Stimulated activated naive B cell treated with anti-CD40 and anti-IgM and Interleukin-4, amounts not matched to agents 10 μg/mL and 1 μg/mL and 100 μg/mL, for 72 hours (primary cell): ENCODE measurements at regions not wholly inside any gene's neighbourhood (a gene's known extent, or its start where the extent isn't known, plus 50 kb on each side); places are given as distances from the start of the nearest gene placed in this dataset.

Experiments used
- ATAC-seq, 2 donors: fragments of 150-1000 bp; cut with Tn5 transposase; replicated peaks; 2 replicates each; pipeline ENCODE4 v1.10.0; 2021; ENCODE audit warnings: moderate library complexity in 1 of 2
- DNase-seq: peaks from one replicate; pipeline ENCODE4 v3.0.0; 2021
- H3K27ac Mint-ChIP-seq: one replicate; pipeline ENCODE4 v1.8.0; 2022; ENCODE audit warnings: mild to moderate bottlenecking, mixed read lengths
- H3K27me3 Mint-ChIP-seq, 2 donors: one replicate each; pipeline ENCODE4 v1.8.0; 2022; ENCODE audit warnings: mixed read lengths in 2 of 2
- H3K36me3 Mint-ChIP-seq, 2 donors: one replicate each; pipeline ENCODE4 v1.8.0; 2022; ENCODE audit warnings: mixed read lengths in 2 of 2, mild to moderate bottlenecking in 1 of 2
- H3K4me1 Mint-ChIP-seq, 2 donors: one replicate each; pipeline ENCODE4 v1.8.0; 2022; ENCODE audit warnings: mixed read lengths in 2 of 2, mild to moderate bottlenecking in 1 of 2
- H3K4me3 Mint-ChIP-seq, 2 donors: one replicate each; pipeline ENCODE4 v1.8.0; 2022; ENCODE audit warnings: mild to moderate bottlenecking in 2 of 2, mixed read lengths in 2 of 2, moderate library complexity in 1 of 2
- H3K9me3 Mint-ChIP-seq, 2 donors: one replicate each; pipeline ENCODE4 v1.8.0; 2022; ENCODE audit warnings: mixed read lengths in 2 of 2, mild to moderate bottlenecking in 1 of 2

DNA sequence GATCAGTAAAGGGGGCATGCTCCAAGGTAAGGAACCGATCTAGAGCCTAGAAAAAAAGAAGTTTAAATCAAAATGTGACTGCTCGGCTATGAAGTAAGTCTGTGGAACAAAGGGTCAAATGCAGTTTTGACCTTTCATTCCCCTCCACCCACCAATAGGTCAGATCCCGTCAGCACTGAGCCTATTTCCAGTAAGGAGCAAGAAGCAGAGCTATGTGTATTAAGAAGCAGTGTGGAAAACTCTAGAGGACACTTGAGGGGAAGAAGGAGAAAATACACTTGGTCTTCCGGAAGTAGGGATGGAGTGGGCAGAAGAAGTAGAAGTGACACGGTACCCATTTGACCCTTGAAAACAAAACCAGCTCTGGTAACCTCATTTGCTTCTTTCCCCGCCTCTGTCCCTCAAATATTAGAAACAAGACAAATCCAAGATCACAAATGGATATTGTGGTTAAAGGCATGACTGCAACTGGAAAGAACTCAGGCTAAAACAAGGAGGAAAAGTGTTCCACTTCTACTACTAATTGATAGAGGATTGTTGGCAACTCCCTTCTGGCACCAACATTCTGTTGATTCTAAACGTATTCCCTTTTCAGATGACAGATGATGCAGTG lies 888.3 kb upstream of the NR2F2 start:
- H3K4me1 Mint-ChIP-seq, result no peaks in the 10 kb centered on the region
- DNase-seq (no peak), ATAC-seq (no peak)
- H3K27ac Mint-ChIP-seq, result no peak overlapping the region
- H3K4me3 Mint-ChIP-seq, result no peak overlapping the region
- H3K27me3 Mint-ChIP-seq, result no peaks in the 10 kb centered on the region
- H3K9me3 Mint-ChIP-seq, result peaks cover 3 to 4% of the 10 kb centered on the region in 2 donors
- no peaks in the 10 kb centered on the region for H3K36me3 Mint-ChIP-seq

DNA sequence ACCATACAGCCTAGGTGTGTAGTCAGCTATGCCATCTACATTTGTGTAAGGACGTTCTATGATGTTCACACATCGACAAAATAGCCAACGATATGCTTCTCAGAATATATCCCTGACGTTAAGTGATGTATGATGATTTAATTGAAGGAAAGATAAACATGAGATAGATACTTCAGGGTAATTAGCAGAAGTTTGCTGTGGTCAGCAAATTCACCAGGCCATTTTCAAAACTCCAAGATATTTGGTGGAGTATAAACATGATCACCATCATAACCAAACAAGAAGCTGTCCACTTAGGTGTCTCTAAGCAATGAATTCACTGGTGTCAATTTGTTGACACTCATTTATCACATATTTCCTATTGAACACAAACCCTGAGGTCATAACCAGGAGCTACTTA lies 885.6 kb upstream of the NR2F2 start:
- H3K27ac Mint-ChIP-seq, result no peak overlapping the region
- H3K4me3 Mint-ChIP-seq, result no peak overlapping the region
- no peaks in the 10 kb centered on the region for H3K36me3 Mint-ChIP-seq
- peaks cover 3 to 4% of the 10 kb centered on the region in 2 donors for H3K9me3 Mint-ChIP-seq
- no peak for ATAC-seq
- no peaks in the 10 kb centered on the region for H3K4me1 Mint-ChIP-seq
- no peaks in the 10 kb centered on the region for H3K27me3 Mint-ChIP-seq
- DNase-seq, result no peak

GRCh38 chr15:95446854-95447253 lies 883.6 kb upstream of the NR2F2 start:
- Mint-ChIP-seq H3K27ac (no peak overlapping the region), H3K4me3 (no peak overlapping the region), H3K4me1 (no peaks in the 10 kb centered on the region), H3K36me3 (no peaks in the 10 kb centered on the region), H3K27me3 (no peaks in the 10 kb centered on the region), H3K9me3 (peaks cover 3 to 4% of the 10 kb centered on the region in 2 donors)
- DNase-seq (no peak), ATAC-seq (peak; percentile 65 to 88)

GRCh38 chr15:95447486-95447885 lies 883.0 kb upstream of the NR2F2 start:
- no peak overlapping the region for H3K4me3 Mint-ChIP-seq

GRCh38 chr15:95448531-95449229 lies 881.8 kb upstream of the NR2F2 start:
- ATAC-seq (no peak), DNase-seq (no peak)
- Mint-ChIP-seq H3K4me3 (no peak overlapping the region), H3K4me1 (no peaks in the 10 kb centered on the region), H3K27me3 (no peaks in the 10 kb centered on the region), H3K36me3 (no peaks in the 10 kb centered on the region), H3K27ac (no peak overlapping the region), H3K9me3 (peaks cover 2 to 3% of the 10 kb centered on the region in 2 donors)

More at GRCh38 chr15:95447486-95447885, 883.0 kb upstream of the NR2F2 start:
- DNase-seq, result no peak
- no peaks in the 10 kb centered on the region for H3K4me1 Mint-ChIP-seq
- H3K9me3 Mint-ChIP-seq, result peaks cover 3 to 4% of the 10 kb centered on the region in 2 donors
- H3K27ac Mint-ChIP-seq, result no peak overlapping the region
- ATAC-seq, result no peak
- H3K27me3 Mint-ChIP-seq, result no peaks in the 10 kb centered on the region
- H3K36me3 Mint-ChIP-seq, result no peaks in the 10 kb centered on the region

DNA sequence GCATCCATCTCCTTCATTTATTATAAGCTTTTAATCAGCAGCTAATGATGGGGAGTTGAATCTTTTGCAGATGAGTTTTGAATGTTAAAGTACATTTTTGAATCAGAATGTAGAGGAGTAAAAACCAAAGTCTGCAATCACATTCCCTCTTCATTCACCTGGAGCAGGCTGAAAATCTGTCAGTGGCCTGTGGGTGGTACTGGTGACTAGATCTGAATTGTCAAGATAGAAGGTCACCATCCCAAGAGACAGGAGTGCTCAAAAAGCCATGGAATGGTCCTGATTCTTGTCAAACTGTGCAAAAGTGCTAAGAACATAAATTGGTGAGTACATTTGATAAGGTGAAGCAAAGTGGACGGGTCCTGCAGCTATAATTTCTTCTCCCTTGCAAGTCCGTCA lies 881.3 kb upstream of the NR2F2 start:
- Mint-ChIP-seq H3K4me1 (no peaks in the 10 kb centered on the region), H3K27ac (no peak overlapping the region), H3K4me3 (no peak overlapping the region)

GRCh38 chr15:95450413-95450812 lies 880.1 kb upstream of the NR2F2 start:
- H3K9me3 Mint-ChIP-seq, result peaks cover 2 to 3% of the 10 kb centered on the region in 2 donors
- no peaks in the 10 kb centered on the region for H3K27me3 Mint-ChIP-seq
- no peak for ATAC-seq
- no peak overlapping the region for H3K4me3 Mint-ChIP-seq
- H3K36me3 Mint-ChIP-seq, result no peaks in the 10 kb centered on the region
- no peak for DNase-seq
- H3K27ac Mint-ChIP-seq, result no peak overlapping the region
- H3K4me1 Mint-ChIP-seq, result no peaks in the 10 kb centered on the region

More for the DNA sequence above, 881.3 kb upstream of the NR2F2 start:
- no peaks in the 10 kb centered on the region for H3K27me3 Mint-ChIP-seq
- DNase-seq (no peak), ATAC-seq (no peak)
- H3K36me3 Mint-ChIP-seq, result no peaks in the 10 kb centered on the region
- H3K9me3 Mint-ChIP-seq, result peaks cover 2 to 3% of the 10 kb centered on the region in 2 donors

DNA sequence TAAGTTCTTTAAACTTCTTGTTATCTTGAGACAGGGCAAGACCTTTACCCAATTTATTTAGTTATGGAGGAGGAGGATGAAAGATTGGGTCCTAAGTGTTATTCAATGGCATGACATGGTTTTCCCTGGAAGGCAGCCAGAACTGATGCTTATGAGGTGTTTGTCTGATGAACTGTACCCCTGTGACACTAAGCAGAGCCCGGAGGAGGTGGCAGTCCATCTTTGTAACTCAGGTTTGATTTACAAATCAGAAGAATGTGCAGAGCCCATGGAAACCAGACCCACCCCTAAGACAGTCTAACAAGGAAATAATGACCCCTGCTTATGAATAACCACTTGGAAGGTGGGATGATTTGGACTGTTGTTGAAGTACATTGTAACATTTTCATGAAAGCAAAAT lies 878.6 kb upstream of the NR2F2 start:
- Mint-ChIP-seq H3K9me3 (peaks cover 0 to 3% of the 10 kb centered on the region in 2 donors), H3K27me3 (no peaks in the 10 kb centered on the region), H3K36me3 (no peaks in the 10 kb centered on the region), H3K4me1 (no peaks in the 10 kb centered on the region), H3K27ac (no peak overlapping the region), H3K4me3 (no peak overlapping the region)
- ATAC-seq, result no peak
- no peak for DNase-seq

- Mint-ChIP-seq H3K27me3 (peaks cover 0 to 9% of the 10 kb centered on the region in 2 donors), H3K27ac (no peak overlapping the region), H3K9me3 (peaks cover 0 to 3% of the 10 kb centered on the region in 2 donors), H3K36me3 (no peaks in the 10 kb centered on the region), H3K4me1 (no peaks in the 10 kb centered on the region), H3K4me3 (no peak overlapping the region)
- ATAC-seq, result no peak
- no peak for DNase-seq
Measured at GRCh38 chr15:95454403-95455262, 875.9 kb upstream of the NR2F2 start.

DNA sequence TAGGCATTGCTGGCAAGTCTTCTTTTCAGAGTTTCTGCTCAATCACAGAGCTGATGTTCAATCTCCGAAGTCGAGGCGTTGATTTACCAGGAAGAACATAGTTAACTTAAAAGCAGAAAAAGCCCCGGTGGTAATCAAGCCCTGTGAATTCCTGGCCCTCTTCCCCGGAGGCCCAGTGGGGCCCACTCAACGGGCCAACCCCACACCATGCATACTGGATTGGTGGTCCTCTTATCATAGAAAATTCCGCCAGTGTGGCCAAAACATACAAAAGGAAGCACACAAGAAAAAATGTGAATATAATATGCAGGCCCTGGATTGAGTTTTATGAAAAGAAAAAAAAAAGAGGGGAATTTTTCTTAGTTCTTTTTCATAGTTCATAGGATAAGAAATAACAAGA lies 873.0 kb upstream of the NR2F2 start:
- Mint-ChIP-seq H3K4me1 (no peaks in the 10 kb centered on the region), H3K27me3 (peaks cover 0 to 11% of the 10 kb centered on the region in 2 donors), H3K27ac (no peak overlapping the region), H3K36me3 (no peaks in the 10 kb centered on the region), H3K4me3 (no peak overlapping the region), H3K9me3 (peaks cover 0 to 3% of the 10 kb centered on the region in 2 donors)
- ATAC-seq, result no peak
- no peak for DNase-seq

GRCh38 chr15:95458721-95459120 lies 871.8 kb upstream of the NR2F2 start:
- H3K36me3 Mint-ChIP-seq, result no peaks in the 10 kb centered on the region
- ATAC-seq, result no peak
- H3K9me3 Mint-ChIP-seq, result peaks cover 0 to 3% of the 10 kb centered on the region in 2 donors
- no peak overlapping the region for H3K4me3 Mint-ChIP-seq
- H3K27me3 Mint-ChIP-seq, result peaks cover 0 to 11% of the 10 kb centered on the region in 2 donors
- no peak for DNase-seq
- H3K4me1 Mint-ChIP-seq, result no peaks in the 10 kb centered on the region
- H3K27ac Mint-ChIP-seq, result no peak overlapping the region

GRCh38 chr15:95459273-95459672 lies 871.2 kb upstream of the NR2F2 start:
- peaks cover 0 to 11% of the 10 kb centered on the region in 2 donors for H3K27me3 Mint-ChIP-seq
- H3K4me1 Mint-ChIP-seq, result no peaks in the 10 kb centered on the region
- no peak for DNase-seq
- H3K36me3 Mint-ChIP-seq, result no peaks in the 10 kb centered on the region
- ATAC-seq, result no peak
- H3K4me3 Mint-ChIP-seq, result no peak overlapping the region
- H3K9me3 Mint-ChIP-seq, result peaks cover 0 to 3% of the 10 kb centered on the region in 2 donors
- no peak overlapping the region for H3K27ac Mint-ChIP-seq

- ATAC-seq, result no peak
- peaks cover 0 to 3% of the 10 kb centered on the region in 2 donors for H3K9me3 Mint-ChIP-seq
- peaks cover 0 to 4% of the 10 kb centered on the region in 2 donors for H3K27me3 Mint-ChIP-seq
- no peak overlapping the region for H3K27ac Mint-ChIP-seq
- DNase-seq, result no peak
- no peaks in the 10 kb centered on the region for H3K36me3 Mint-ChIP-seq
- no peak overlapping the region for H3K4me3 Mint-ChIP-seq
- H3K4me1 Mint-ChIP-seq, result no peaks in the 10 kb centered on the region
Measured at GRCh38 chr15:95464509-95464908, 866.0 kb upstream of the NR2F2 start.

- no peak for DNase-seq
- H3K36me3 Mint-ChIP-seq, result no peaks in the 10 kb centered on the region
- no peak overlapping the region for H3K4me3 Mint-ChIP-seq
- H3K27ac Mint-ChIP-seq, result no peak overlapping the region
- H3K27me3 Mint-ChIP-seq, result no peaks in the 10 kb centered on the region
- no peak for ATAC-seq
- peaks cover 0 to 3% of the 10 kb centered on the region in 2 donors for H3K9me3 Mint-ChIP-seq
- no peaks in the 10 kb centered on the region for H3K4me1 Mint-ChIP-seq
Measured at GRCh38 chr15:95468820-95469219, 861.7 kb upstream of the NR2F2 start.
